Activated CD4-positive, alpha-beta memory T cell treated with anti-CD3 and anti-CD28 coated beads, Interleukin-2, amount 10 ng/mL, durations not matched to agents 7 days and 5 days (primary cell): ENCODE measurements at regions not wholly inside any gene's neighbourhood (a gene's known extent, or its start where the extent isn't known, plus 50 kb on each side); places are given as distances from the start of the nearest gene placed in this dataset.

Source experiments
- CTCF ChIA-PET: fragments of 350-600 bp; sonication (Branson Sonifier 250); formaldehyde crosslinking; loops from one replicate; lab custom pipeline; 2021; ENCODE audit warnings: antibody characterized with exemption, inconsistent platforms; lab: Charles Lee
- POLR2A ChIA-PET: fragments of 350-600 bp; sonication (Branson Sonifier 250); formaldehyde crosslinking; loops from one replicate; lab custom pipeline; 2021; ENCODE audit warnings: antibody characterized with exemption; lab: Charles Lee
- DNase-seq: peaks from one replicate; pipeline ENCODE4 v3.0.0-alpha.2; 2020
- H3K27ac Mint-ChIP-seq: one replicate; pipeline ENCODE4 v1.8.0; 2021; ENCODE audit warnings: mild to moderate bottlenecking, mixed read lengths
- H3K27me3 Mint-ChIP-seq: one replicate; pipeline ENCODE4 v1.8.0; 2021; ENCODE audit warnings: mixed read lengths
- H3K36me3 Mint-ChIP-seq: one replicate; pipeline ENCODE4 v1.8.0; 2021; ENCODE audit warnings: low read depth, mixed read lengths
- H3K4me1 Mint-ChIP-seq: one replicate; pipeline ENCODE4 v1.8.0; 2021; ENCODE audit warnings: mixed read lengths
- H3K4me3 Mint-ChIP-seq: one replicate; pipeline ENCODE4 v1.8.0; 2021; ENCODE audit warnings: mild to moderate bottlenecking, mixed read lengths
- H3K9me3 Mint-ChIP-seq: one replicate; pipeline ENCODE4 v1.8.0; 2021; ENCODE audit warnings: mixed read lengths

DNA sequence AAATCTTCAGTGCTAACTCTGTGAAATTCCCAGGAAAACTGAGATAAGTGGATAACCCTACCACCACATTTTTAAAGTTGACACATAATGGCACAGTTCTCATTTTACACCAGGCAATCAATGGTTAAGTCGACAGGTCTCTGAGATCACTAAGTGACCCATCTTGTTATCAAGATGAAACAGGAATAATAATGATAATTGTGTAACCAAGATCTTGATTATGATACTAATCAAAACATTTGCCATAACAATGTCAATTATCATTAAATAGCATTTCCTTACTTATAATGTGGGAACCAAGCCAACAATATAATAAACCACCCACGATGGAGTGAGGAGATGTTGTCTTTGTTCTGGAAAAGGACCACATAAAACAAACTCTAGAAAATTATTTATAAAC lies 541.6 kb downstream of the TFAP2B start:
- no peak overlapping the region for H3K4me3 Mint-ChIP-seq
- H3K27me3 Mint-ChIP-seq = no peaks in the 10 kb centered on the region
- H3K27ac Mint-ChIP-seq = no peak overlapping the region

DNA sequence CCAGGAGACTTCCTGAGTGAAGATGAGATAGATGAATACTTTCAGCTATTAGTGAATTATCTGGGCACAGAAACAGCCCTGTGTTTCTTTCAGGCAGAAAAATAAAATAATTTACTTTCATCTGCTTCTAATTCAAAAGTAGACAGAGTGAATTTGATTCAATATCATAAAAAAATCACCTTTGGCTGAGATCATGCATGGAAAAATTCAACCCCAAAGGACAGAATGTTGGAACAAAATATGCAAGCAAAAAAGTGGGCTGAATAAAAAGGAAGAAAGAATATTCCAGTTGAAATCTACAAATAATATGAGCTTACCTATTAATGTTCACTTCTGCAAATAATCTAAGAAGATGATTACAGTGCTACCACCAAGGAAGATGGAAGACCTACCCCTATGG lies 546.9 kb downstream of the TFAP2B start:
- no peaks in the 10 kb centered on the region for H3K4me1 Mint-ChIP-seq
- ChIA-PET POLR2A (no interaction called here), CTCF (no interaction called here)
- no peaks in the 10 kb centered on the region for H3K36me3 Mint-ChIP-seq
- no peak overlapping the region for H3K27ac Mint-ChIP-seq
- no peak overlapping the region for H3K4me3 Mint-ChIP-seq
- H3K9me3 Mint-ChIP-seq = no peaks in the 10 kb centered on the region
- DNase-seq = no peak
- H3K27me3 Mint-ChIP-seq = no peaks in the 10 kb centered on the region

More for the DNA sequence above, 541.6 kb downstream of the TFAP2B start:
- POLR2A ChIA-PET = interaction anchor here (0.7 kb wide), 1 partner anchor 9 kb away, joined by 3 read pairs; no protein-coding TSS in a partner anchor
- no peak for DNase-seq
- Mint-ChIP-seq H3K9me3 (no peaks in the 10 kb centered on the region), H3K4me1 (no peaks in the 10 kb centered on the region), H3K36me3 (no peaks in the 10 kb centered on the region)
- CTCF ChIA-PET = no interaction called here

DNA sequence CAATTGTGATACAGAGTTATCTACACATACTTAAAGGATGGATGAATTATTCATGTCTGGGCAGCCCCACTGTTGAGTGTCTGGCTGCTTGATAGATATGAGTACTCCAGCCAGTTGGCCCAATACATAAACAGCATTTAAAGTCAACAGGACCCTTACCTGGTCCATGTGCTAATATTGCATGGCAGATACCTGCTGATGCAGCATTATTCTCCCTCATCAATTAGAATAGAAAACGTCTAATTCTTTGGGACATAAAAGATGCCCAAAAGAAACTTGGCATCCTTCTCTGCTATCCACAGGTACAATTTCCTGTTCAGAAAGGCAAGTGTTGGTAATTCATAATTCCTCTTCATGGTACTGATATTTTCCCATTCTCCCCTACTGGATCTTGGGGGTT lies 550.8 kb downstream of the TFAP2B start:
- ChIA-PET POLR2A (no interaction called here), CTCF (no interaction called here)
- Mint-ChIP-seq H3K27ac (no peak overlapping the region), H3K9me3 (no peaks in the 10 kb centered on the region), H3K27me3 (no peaks in the 10 kb centered on the region), H3K4me3 (no peak overlapping the region), H3K36me3 (no peaks in the 10 kb centered on the region), H3K4me1 (no peaks in the 10 kb centered on the region)
- no peak for DNase-seq

DNA sequence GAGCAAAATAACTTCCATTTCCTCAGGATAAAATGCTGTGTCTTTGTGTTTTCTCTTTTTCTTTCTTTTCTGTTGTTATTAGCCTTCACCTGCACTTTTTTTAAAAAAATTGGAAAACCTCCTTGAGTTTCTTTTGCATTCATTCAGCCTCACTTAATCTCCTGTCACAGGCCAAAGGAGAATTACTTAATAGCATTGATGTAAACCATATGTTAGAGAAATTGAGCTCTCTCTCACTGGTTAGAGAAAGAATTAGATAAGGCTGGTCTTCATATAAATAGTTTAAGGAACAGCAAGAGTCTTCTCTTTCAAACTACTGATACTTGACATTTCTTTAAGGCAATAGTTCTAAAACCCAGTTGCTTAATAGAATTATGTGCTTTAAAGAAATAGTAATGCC lies 564.2 kb downstream of the TFAP2B start:
- H3K27me3 Mint-ChIP-seq = no peaks in the 10 kb centered on the region
- peaks cover 4% of the 10 kb centered on the region for H3K9me3 Mint-ChIP-seq
- DNase-seq = no peak
- ChIA-PET POLR2A (no interaction called here), CTCF (no interaction called here)
- no peak overlapping the region for H3K27ac Mint-ChIP-seq
- no peaks in the 10 kb centered on the region for H3K4me1 Mint-ChIP-seq
- H3K36me3 Mint-ChIP-seq = no peaks in the 10 kb centered on the region
- H3K4me3 Mint-ChIP-seq = no peak overlapping the region

DNA sequence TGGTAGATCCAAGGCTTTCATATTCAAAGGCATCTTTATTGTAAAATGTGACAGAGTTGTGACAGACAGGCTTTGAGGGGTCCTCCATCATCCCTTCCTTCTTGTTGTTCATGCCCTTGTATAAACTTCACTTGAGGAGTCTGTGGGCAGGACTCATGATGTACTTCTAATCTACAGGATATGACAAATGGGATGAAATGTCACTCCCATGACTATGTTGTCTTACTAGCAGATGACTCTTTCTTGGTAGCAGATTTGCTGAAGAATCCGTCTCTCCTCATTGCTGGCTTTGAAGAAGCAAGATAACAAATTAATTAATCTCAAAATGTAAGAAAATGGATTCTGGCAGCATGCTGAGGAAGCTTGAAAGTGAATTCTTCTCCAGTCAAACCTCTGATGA lies 566.1 kb downstream of the TFAP2B start:
- Mint-ChIP-seq H3K4me3 (no peak overlapping the region), H3K27me3 (no peaks in the 10 kb centered on the region), H3K4me1 (no peaks in the 10 kb centered on the region), H3K9me3 (no peaks in the 10 kb centered on the region), H3K36me3 (no peaks in the 10 kb centered on the region), H3K27ac (no peak overlapping the region)
- POLR2A ChIA-PET = no interaction called here
- CTCF ChIA-PET = no interaction called here
- no peak for DNase-seq

DNA sequence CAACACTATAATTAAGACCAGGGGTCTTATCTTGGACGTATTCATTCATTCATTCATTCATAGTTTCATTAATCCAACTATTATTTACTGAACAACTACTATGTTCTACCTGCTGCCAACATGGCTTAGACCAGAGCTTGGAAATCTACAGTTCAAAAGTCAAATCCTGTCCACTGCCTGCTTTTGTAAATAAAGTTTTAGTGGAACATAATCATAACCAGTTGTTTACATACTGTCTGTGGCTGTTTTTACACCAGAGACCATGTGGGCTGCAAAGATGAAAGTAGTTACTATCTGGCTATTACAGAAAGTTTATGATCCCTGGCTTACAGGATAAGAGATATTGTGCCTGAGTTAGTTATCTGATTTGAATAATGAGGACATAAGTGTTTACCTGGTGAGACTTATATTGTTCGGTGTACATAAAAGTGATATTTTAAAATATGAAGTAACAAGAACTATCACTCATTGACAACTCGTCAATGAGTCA lies 567.7 kb downstream of the TFAP2B start:
- ChIA-PET CTCF (no interaction called here), POLR2A (no interaction called here)
- no peaks in the 10 kb centered on the region for H3K36me3 Mint-ChIP-seq
- no peaks in the 10 kb centered on the region for H3K9me3 Mint-ChIP-seq
- H3K27ac Mint-ChIP-seq = no peak overlapping the region
- no peaks in the 10 kb centered on the region for H3K27me3 Mint-ChIP-seq
- no peak overlapping the region for H3K4me3 Mint-ChIP-seq
- H3K4me1 Mint-ChIP-seq = no peaks in the 10 kb centered on the region
- DNase-seq = no peak

DNA sequence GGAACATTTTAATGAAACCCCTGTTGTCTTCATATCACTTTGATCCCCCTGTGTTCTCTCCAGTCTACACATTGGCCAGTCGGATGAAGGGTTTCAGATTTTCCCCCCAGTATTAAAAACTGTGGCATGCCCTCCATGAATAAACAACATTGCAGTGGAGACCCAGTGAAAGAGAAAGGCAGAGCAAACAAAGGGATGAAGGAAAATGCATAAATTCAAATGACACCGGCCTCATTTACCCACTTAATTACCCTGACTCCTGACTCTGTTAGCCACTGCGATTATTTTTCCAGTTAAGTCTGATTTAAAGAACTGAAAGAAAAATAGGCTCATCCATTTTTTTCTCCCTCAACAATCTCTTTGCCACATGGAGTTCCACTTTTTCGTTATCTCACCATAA lies 569.2 kb downstream of the TFAP2B start:
- Mint-ChIP-seq H3K4me1 (no peaks in the 10 kb centered on the region), H3K27me3 (no peaks in the 10 kb centered on the region), H3K36me3 (no peaks in the 10 kb centered on the region), H3K4me3 (no peak overlapping the region), H3K9me3 (no peaks in the 10 kb centered on the region), H3K27ac (no peak overlapping the region)
- POLR2A ChIA-PET = no interaction called here
- CTCF ChIA-PET = no interaction called here
- no peak for DNase-seq

DNA sequence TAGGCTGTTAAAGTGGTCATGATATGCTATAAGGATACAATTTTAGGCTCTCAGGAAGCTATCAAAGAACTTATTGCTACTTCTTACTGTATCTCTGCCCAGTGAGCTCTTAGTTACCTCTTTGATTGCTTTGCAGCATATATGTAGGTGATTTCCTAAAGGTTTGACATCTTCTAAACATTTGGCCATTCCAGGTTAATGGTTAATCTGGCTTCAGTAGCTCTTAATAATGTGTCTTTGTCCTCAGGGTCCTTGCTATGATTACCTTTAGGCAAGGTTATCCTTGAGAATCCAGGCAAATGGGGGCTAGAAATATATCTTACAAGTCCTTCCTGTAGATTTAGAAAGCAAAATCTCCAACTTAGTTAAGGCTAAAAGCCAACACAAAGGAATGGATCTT lies 575.4 kb downstream of the TFAP2B start:
- CTCF ChIA-PET = no interaction called here
- Mint-ChIP-seq H3K4me1 (no peaks in the 10 kb centered on the region), H3K36me3 (no peaks in the 10 kb centered on the region), H3K27ac (no peak overlapping the region), H3K4me3 (no peak overlapping the region), H3K9me3 (no peaks in the 10 kb centered on the region), H3K27me3 (no peaks in the 10 kb centered on the region)
- no peak for DNase-seq
- POLR2A ChIA-PET = no interaction called here

DNA sequence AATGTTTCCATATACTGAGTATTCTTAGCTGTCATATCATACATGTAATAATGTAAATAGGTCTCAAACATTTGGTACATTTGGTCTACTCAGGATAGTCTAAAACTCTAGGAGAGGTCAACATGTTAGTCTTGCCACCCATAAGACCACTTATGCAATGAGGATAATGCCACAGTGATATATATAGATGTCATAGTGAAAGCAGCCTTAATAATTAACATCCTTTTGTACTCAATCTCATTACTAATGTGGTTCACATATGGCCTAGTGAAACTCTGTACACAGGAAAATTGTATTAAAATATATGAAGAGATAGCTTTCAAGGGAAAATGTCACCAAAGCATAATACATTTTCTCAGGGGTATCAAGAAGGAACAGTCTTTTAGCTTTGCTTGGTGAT lies 577.9 kb downstream of the TFAP2B start:
- Mint-ChIP-seq H3K4me3 (no peak overlapping the region), H3K27ac (no peak overlapping the region), H3K4me1 (no peaks in the 10 kb centered on the region), H3K9me3 (peaks cover 2% of the 10 kb centered on the region), H3K36me3 (no peaks in the 10 kb centered on the region), H3K27me3 (no peaks in the 10 kb centered on the region)
- DNase-seq = no peak
- ChIA-PET CTCF (no interaction called here), POLR2A (no interaction called here)

DNA sequence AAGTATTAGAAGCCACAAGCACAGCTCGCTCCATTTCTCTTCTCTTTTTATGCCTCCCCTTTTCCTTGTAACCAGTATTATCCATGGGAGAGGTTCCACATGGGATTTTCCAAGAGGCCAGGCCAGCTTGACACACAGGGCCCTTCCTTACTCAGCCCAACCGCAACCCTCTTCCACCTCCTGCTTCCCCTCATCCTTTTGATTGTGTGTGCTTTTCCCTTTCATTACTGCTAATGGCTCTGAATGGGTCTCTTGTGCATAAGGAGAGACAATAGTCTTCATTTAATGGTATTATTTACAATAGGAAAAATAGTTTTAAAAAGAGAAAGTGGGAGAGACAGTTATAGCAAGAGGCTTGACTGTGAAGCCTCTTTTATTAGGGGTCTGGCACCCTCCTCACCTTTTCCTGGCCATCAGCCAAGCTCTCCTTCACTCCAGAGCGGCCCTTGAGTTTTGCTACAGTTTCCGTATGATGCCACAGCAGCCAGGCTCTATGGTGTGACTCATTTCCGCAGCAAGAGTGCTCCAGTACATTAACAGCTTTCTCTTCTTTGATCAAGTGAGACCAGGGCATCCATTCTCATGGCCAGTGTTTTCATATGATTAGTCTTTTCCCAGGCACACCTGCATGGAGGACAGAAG lies 579.5 kb downstream of the TFAP2B start:
- no peaks in the 10 kb centered on the region for H3K4me1 Mint-ChIP-seq
- H3K27ac Mint-ChIP-seq = no peak overlapping the region
- H3K9me3 Mint-ChIP-seq = peaks cover 2% of the 10 kb centered on the region
- ChIA-PET POLR2A (no interaction called here), CTCF (no interaction called here)
- H3K36me3 Mint-ChIP-seq = no peaks in the 10 kb centered on the region
- no peak for DNase-seq
- H3K4me3 Mint-ChIP-seq = no peak overlapping the region
- H3K27me3 Mint-ChIP-seq = no peaks in the 10 kb centered on the region

DNA sequence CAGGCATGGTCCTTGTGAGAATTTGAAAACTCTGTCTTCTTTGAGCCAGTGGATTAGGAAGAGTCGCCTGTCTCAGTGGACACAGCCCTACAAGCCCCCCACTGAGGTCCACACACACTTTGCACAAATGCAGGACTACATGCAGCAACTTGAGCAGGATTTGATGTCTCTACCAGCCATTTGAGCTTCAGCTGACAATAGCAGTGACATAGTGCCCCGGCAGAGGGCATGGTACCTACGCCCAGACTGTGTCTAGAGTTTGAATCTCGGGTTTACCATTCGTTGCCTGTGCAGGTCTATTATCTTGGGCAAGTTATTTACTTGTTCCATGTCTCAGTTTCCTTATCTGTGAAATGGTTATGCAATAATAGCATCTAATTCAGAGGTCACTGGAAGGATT lies 580.1 kb downstream of the TFAP2B start:
- DNase-seq = no peak
- ChIA-PET CTCF (no interaction called here), POLR2A (no interaction called here)
- no peaks in the 10 kb centered on the region for H3K36me3 Mint-ChIP-seq
- peaks cover 2% of the 10 kb centered on the region for H3K9me3 Mint-ChIP-seq
- no peaks in the 10 kb centered on the region for H3K27me3 Mint-ChIP-seq
- H3K4me3 Mint-ChIP-seq = no peak overlapping the region
- H3K27ac Mint-ChIP-seq = no peak overlapping the region
- no peaks in the 10 kb centered on the region for H3K4me1 Mint-ChIP-seq

DNA sequence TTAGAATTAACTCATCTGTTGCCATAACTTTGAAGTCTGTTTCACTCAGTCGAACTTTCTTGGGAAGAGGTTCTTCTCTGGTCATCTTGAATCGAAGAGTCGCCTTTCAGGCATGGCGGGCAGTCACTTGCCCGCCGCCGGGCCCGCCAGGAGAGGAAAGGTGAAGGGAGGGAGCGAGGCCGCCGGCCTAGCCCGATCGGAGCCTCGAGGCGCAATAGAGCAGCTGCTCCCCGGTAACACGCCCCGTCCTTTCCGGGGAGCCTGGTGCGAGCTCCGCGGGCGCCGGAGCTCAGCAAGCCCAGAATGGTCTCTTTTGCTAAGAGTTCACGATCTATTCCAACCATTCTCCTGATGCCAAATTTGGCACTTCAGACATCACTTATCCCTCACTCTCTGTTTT lies 591.8 kb downstream of the TFAP2B start:
- no peaks in the 10 kb centered on the region for H3K27me3 Mint-ChIP-seq
- no peak overlapping the region for H3K27ac Mint-ChIP-seq

DNA sequence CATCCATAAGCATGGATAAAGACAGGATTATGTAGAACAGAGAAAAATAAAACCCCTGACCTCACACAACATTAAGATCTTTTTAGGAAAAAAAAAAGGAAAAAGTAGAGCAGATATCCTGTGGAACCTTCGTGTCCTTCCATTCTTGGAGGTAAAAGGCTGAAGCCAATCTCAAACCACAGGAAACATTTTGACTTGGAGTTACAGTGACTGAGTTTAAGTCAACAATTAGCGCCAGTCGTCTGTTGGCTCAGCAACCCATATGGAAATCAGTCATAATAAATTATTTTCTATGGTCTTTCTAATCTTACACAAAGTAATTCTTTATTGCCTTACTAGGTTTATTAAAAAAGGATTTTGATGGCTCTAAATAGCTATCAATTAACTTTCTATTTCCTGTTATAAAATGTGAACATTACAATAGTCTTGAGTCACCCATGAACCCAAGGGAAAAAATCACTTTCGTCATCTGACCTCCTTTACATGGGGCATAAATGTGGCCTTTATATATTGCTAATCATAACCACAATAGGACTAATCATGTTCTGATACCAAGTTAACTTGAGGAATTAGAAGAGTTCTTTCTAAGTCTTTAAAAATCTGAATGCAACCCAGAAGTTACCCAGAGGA lies 592.9 kb downstream of the TFAP2B start:
- H3K4me3 Mint-ChIP-seq = no peak overlapping the region

More for the DNA sequence above, 591.8 kb downstream of the TFAP2B start:
- H3K4me3 Mint-ChIP-seq = no peak overlapping the region
- no peaks in the 10 kb centered on the region for H3K36me3 Mint-ChIP-seq
- H3K9me3 Mint-ChIP-seq = peaks cover 5% of the 10 kb centered on the region
- DNase-seq = no peak
- CTCF ChIA-PET = no interaction called here
- no peaks in the 10 kb centered on the region for H3K4me1 Mint-ChIP-seq
- POLR2A ChIA-PET = no interaction called here

DNA sequence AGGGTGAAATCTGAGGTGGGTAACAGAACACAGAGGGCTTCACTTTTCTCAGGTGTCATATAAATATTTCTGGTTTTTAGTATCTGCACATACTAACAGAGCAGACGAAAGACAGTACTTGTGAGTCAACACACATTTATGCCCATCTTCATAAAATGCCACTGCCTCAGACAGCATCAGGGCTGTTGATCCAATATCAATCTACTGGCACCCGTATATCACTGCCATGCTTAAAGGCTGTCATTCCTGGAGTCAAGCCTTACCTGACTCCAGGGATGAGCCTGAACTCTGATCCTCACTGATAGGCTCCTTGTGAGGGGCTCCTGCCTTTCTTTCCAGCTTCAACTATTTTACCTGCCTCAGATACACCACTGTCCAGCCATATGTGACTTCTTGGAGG lies 595.7 kb downstream of the TFAP2B start:
- Mint-ChIP-seq H3K36me3 (no peaks in the 10 kb centered on the region), H3K4me1 (no peaks in the 10 kb centered on the region), H3K4me3 (no peak overlapping the region), H3K27ac (no peak overlapping the region), H3K27me3 (no peaks in the 10 kb centered on the region), H3K9me3 (peaks cover 6% of the 10 kb centered on the region)
- POLR2A ChIA-PET = no interaction called here
- CTCF ChIA-PET = no interaction called here
- DNase-seq = no peak

More for the DNA sequence above, 592.9 kb downstream of the TFAP2B start:
- no peaks in the 10 kb centered on the region for H3K36me3 Mint-ChIP-seq
- ChIA-PET CTCF (no interaction called here), POLR2A (no interaction called here)
- peaks cover 5% of the 10 kb centered on the region for H3K9me3 Mint-ChIP-seq
- no peaks in the 10 kb centered on the region for H3K27me3 Mint-ChIP-seq
- DNase-seq = no peak
- no peak overlapping the region for H3K27ac Mint-ChIP-seq
- no peaks in the 10 kb centered on the region for H3K4me1 Mint-ChIP-seq
